ENCODE measurements at regions not wholly inside any gene's neighbourhood (a gene's known extent, or its start where the extent isn't known, plus 50 kb on each side); places are given as distances from the start of the nearest gene placed in this dataset.

DNA sequence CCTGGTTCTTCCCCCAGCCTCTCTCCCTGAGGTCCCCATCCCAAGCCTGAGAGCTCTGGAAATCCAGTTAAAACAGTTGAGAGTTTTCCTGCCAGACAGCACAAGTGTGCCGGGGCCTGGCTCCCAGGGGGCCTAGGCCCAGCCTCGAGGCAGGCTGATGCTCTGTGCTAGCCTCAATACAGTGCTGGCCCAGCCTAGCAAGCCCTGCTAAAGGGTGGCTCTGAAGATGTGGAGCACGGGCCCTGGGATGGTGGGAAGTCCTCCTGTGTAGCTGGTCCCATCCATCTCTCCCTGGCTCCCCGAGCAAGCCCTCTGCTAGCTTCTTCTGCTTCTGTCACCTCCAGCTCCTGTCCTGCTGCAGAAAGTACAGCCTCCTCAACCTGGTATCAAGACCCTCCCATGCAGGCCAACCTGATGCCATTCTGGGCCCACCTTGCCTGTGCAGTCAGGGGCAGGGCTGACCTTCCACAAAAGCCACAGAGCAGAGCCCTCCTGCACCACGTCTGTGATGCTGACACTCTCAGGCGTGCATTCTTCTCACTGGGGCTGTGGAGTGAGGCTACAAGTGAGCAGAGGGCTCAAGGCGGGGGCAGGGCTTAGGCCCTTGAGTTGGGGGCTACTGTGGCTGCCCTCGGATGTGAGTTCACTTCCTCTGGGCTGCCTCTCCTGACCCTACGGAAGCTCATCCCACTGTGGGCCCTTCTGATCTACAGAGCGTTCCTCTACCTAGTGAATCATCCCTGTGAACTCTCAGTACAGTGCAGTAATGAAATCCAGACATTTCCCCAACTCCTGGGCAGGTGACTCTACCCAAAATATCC is 60.1 kb upstream of the LAPTM4A start:
- no peaks in the 10 kb centered on the region for H3K9me3 ChIP-seq (ENCODE audit: insufficient read depth, low read length, severe bottlenecking)
- no peaks in the 10 kb centered on the region for H3K36me3 ChIP-seq (ENCODE audit: insufficient read depth, low read length)
- H3K4me1 ChIP-seq (ENCODE audit: insufficient read depth, low read length), result no peaks in the 10 kb centered on the region
- H3K9ac ChIP-seq (ENCODE audit: low read depth, low read length), result no peak overlapping the region
- TF ChIP-seq, protein P1, sequence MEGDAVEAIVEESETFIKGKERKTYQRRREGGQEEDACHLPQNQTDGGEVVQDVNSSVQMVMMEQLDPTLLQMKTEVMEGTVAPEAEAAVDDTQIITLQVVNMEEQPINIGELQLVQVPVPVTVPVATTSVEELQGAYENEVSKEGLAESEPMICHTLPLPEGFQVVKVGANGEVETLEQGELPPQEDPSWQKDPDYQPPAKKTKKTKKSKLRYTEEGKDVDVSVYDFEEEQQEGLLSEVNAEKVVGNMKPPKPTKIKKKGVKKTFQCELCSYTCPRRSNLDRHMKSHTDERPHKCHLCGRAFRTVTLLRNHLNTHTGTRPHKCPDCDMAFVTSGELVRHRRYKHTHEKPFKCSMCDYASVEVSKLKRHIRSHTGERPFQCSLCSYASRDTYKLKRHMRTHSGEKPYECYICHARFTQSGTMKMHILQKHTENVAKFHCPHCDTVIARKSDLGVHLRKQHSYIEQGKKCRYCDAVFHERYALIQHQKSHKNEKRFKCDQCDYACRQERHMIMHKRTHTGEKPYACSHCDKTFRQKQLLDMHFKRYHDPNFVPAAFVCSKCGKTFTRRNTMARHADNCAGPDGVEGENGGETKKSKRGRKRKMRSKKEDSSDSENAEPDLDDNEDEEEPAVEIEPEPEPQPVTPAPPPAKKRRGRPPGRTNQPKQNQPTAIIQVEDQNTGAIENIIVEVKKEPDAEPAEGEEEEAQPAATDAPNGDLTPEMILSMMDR (IDR thresholded peaks at IDR 0.05; ENCODE audit: borderline replicate concordance, extremely low read depth, low read length, poor library complexity, severe bottlenecking), result no peak
- no peak for TF ChIP-seq EZH2 (IDR thresholded peaks at IDR 0.05; ENCODE audit: borderline replicate concordance, low read depth, low read length, severe bottlenecking)
- H4K20me1 ChIP-seq (ENCODE audit: insufficient read depth, low read length), result no peaks in the 10 kb centered on the region; the same call in 1 of the 2 replicates
- H2AFZ ChIP-seq (ENCODE audit: low read depth, low read length), result no peak overlapping the region
- H3K4me3 ChIP-seq (ENCODE audit: low read depth in 1 of 2, low read length in 2 of 2), result no peak overlapping the region
- ATAC-seq (ENCODE audit: insufficient read depth, low read depth) (no peak), DNase-seq (no peak)
- no peak overlapping the region for H3K27ac ChIP-seq (ENCODE audit: low read length)
- no peak overlapping the region for H3K4me2 ChIP-seq (ENCODE audit: insufficient read depth, low read length)
- H3K27me3 ChIP-seq (ENCODE audit: insufficient read depth, low read length, poor library complexity), result no peaks in the 10 kb centered on the region
- H3K79me2 ChIP-seq (ENCODE audit: insufficient read depth, low read length), result no peaks in the 10 kb centered on the region

DNA sequence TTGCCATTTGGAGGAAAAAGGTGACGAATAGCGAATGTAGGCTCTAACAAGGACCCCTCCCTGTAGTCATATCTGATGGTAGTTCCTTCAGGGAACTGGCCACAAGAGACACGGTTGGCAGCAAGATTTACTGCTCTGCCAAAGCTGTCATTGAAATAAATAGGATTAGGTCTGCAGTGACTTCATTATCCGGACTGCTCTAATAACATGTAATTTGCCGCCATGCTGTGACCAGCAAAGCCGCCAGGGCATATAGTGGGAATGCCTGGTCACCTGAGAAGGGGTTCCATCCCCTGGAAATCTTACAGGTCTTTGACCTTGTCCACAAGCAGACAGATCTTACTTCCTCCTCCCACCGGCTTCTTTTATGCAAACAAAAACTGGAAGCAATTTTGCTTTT is 59.4 kb upstream of the LAPTM4A start:
- H3K4me2 ChIP-seq (ENCODE audit: insufficient read depth, low read length), result no peak overlapping the region
- DNase-seq (no peak), ATAC-seq (ENCODE audit: insufficient read depth, low read depth) (no peak)
- no peaks in the 10 kb centered on the region for H3K4me1 ChIP-seq (ENCODE audit: insufficient read depth, low read length)
- H2AFZ ChIP-seq (ENCODE audit: low read depth, low read length), result no peak overlapping the region
- H3K79me2 ChIP-seq (ENCODE audit: insufficient read depth, low read length), result no peaks in the 10 kb centered on the region
- H3K27me3 ChIP-seq (ENCODE audit: insufficient read depth, low read length, poor library complexity), result no peaks in the 10 kb centered on the region
- H3K9ac ChIP-seq (ENCODE audit: low read depth, low read length), result no peak overlapping the region
- no peaks in the 10 kb centered on the region for H3K9me3 ChIP-seq (ENCODE audit: insufficient read depth, low read length, severe bottlenecking)
- no peaks in the 10 kb centered on the region for H3K36me3 ChIP-seq (ENCODE audit: insufficient read depth, low read length)
- no peak overlapping the region for H3K27ac ChIP-seq (ENCODE audit: low read length)
- no peaks in the 10 kb centered on the region; the same call in 1 of the 2 replicates for H4K20me1 ChIP-seq (ENCODE audit: insufficient read depth, low read length)
- TF ChIP-seq, protein P1 (IDR thresholded peaks at IDR 0.05; ENCODE audit: borderline replicate concordance, extremely low read depth, low read length, poor library complexity, severe bottlenecking), result no peak
- no peak for TF ChIP-seq EZH2 (IDR thresholded peaks at IDR 0.05; ENCODE audit: borderline replicate concordance, low read depth, low read length, severe bottlenecking)
- no peak overlapping the region for H3K4me3 ChIP-seq (ENCODE audit: low read depth in 1 of 2, low read length in 2 of 2)

DNA sequence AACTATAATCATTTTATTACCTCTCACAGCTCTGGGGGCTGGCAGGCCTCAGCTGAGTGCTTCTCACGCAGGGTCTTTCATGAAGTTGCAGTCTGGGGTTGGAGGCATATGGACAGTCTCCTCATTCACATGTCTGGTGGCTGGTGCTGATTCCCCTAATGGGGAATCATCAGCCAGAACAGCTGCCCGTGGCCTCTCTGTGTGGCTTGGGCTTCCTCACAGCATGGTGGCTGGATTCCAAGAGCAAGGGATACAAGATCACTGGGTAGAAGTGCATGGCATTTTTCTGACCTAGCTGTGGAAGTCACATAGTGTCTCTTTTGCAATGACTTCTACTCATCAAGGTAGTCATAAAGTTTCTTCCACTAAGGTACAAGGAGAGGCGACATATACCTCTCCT is 59.0 kb upstream of the LAPTM4A start:
- Histone ChIP-seq H3K9me3 (ENCODE audit: insufficient read depth, low read length, severe bottlenecking) (no peaks in the 10 kb centered on the region), H3K4me1 (ENCODE audit: insufficient read depth, low read length) (no peaks in the 10 kb centered on the region), H3K9ac (ENCODE audit: low read depth, low read length) (no peak overlapping the region), H2AFZ (ENCODE audit: low read depth, low read length) (no peak overlapping the region), H3K4me3 (ENCODE audit: low read depth in 1 of 2, low read length in 2 of 2) (no peak overlapping the region), H4K20me1 (ENCODE audit: insufficient read depth, low read length) (no peaks in the 10 kb centered on the region; the same call in 1 of the 2 replicates), H3K27me3 (ENCODE audit: insufficient read depth, low read length, poor library complexity) (no peaks in the 10 kb centered on the region), H3K27ac (ENCODE audit: low read length) (no peak overlapping the region), H3K36me3 (ENCODE audit: insufficient read depth, low read length) (no peaks in the 10 kb centered on the region), H3K79me2 (ENCODE audit: insufficient read depth, low read length) (no peaks in the 10 kb centered on the region), H3K4me2 (ENCODE audit: insufficient read depth, low read length) (no peak overlapping the region)
- ATAC-seq (ENCODE audit: insufficient read depth, low read depth), result no peak
- TF ChIP-seq, protein P1 (IDR thresholded peaks at IDR 0.05; ENCODE audit: borderline replicate concordance, extremely low read depth, low read length, poor library complexity, severe bottlenecking), result no peak
- TF ChIP-seq EZH2 (IDR thresholded peaks at IDR 0.05; ENCODE audit: borderline replicate concordance, low read depth, low read length, severe bottlenecking), result no peak
- DNase-seq, result no peak
